ENCODE measurements at regions not wholly inside any gene's neighbourhood (a gene's known extent, or its start where the extent isn't known, plus 50 kb on each side); places are given as distances from the start of the nearest gene placed in this dataset.

GRCh38 chr7:94270772-94271171, 123.9 kb upstream of the COL1A2 start:
- no peak for TF ChIP-seq CTCF (IDR thresholded peaks at IDR 0.05)
- no peak for TF ChIP-seq POLR2A (IDR thresholded peaks at IDR 0.05)

Data from testis (tissue), 2 donors.